B cell (primary cell): ENCODE measurements at regions not wholly inside any gene's neighbourhood (a gene's known extent, or its start where the extent isn't known, plus 50 kb on each side); places are given as distances from the start of the nearest gene placed in this dataset.

Source experiments
- ATAC-seq: fragments of 200-7000 bp; cut with Tn5 transposase; one replicate; pipeline ENCODE4 v1.10.0; 2021; ENCODE audit warnings: low read depth, mild to moderate bottlenecking, moderate number of reproducible peaks, moderate library complexity
- CTCF ChIA-PET: fragments of 350-600 bp; sonication (Branson Sonifier 250); formaldehyde crosslinking; loops from one replicate; lab custom pipeline; 2021; ENCODE audit warnings: antibody characterized with exemption, inconsistent platforms; lab: Charles Lee
- POLR2A ChIA-PET: fragments of 350-600 bp; sonication (Branson Sonifier 250); formaldehyde crosslinking; loops from one replicate; lab custom pipeline; 2021; ENCODE audit warnings: antibody characterized with exemption; lab: Charles Lee
- DNase-seq: peaks from one replicate; pipeline ENCODE4 v3.0.0; 2013
- H2AFZ ChIP-seq: 2 replicates; pipeline ENCODE4 v1.6.1; 2012; ENCODE audit warnings: mild to moderate bottlenecking, low read depth, low read length; ENCODE audit not compliant: insufficient read depth, poor library complexity, severe bottlenecking
- H3K27ac ChIP-seq, 2 donors: 1 replicate in 1 of 2; 2 replicates in 1 of 2; pipeline ENCODE4 v1.5.1; 2012 to 2013; ENCODE audit warnings: low read length in 2 of 2, mild to moderate bottlenecking in 2 of 2, moderate library complexity in 1 of 2
- H3K27me3 ChIP-seq, 4 experiments: fragments of 200-600 bp in 1 of 4; sonication (generic) in 1 of 4; replicated peaks in 1 of 4; 1 replicate in 2 of 4; 2 replicates in 2 of 4; pipeline versions ENCODE4 v1.6.1 to v1.7.0; 2013 to 2016; ENCODE audit warnings: low read length in 3 of 4, mild to moderate bottlenecking in 2 of 4, mixed read lengths in 1 of 4, moderate library complexity in 1 of 4; ENCODE audit not compliant: insufficient read depth in 4 of 4, control insufficient read depth in 3 of 4; ENCODE audit errors: control extremely low read depth in 1 of 4
- H3K36me3 ChIP-seq, 2 experiments: replicated peaks in 1 of 2; 1 replicate in 1 of 2; 2 replicates in 1 of 2; pipeline versions ENCODE4 v1.6.1 to v1.7.1; 2013; ENCODE audit warnings: low read length in 1 of 2; ENCODE audit not compliant: insufficient read depth in 2 of 2, control insufficient read depth in 1 of 2; ENCODE audit errors: control extremely low read depth in 1 of 2, extremely low read depth in 1 of 2
- H3K4me1 ChIP-seq, 2 donors: fragments of 200-600 bp in 1 of 2; sonication (generic) in 1 of 2; 1 replicate in 1 of 2; 2 replicates in 1 of 2; pipeline versions ENCODE4 v1.5.1 to v1.6.1; 2013 to 2017; ENCODE audit warnings: low read length in 2 of 2; ENCODE audit not compliant: control insufficient read depth in 2 of 2, insufficient read depth in 2 of 2
- H3K4me2 ChIP-seq: replicated peaks from 2 replicates; pipeline ENCODE3; 2012; ENCODE audit warnings: mild to moderate bottlenecking, low read depth, low read length; ENCODE audit not compliant: poor library complexity, severe bottlenecking
- H3K4me3 ChIP-seq, 5 experiments: fragments of 200-600 bp in 1 of 5; sonication (generic) in 1 of 5; 1 replicate in 3 of 5; 2 replicates in 2 of 5; pipeline versions ENCODE4 v1.5.1 to v1.7.0; 2011 to 2016; ENCODE audit warnings: low read length in 4 of 5, mild to moderate bottlenecking in 4 of 5, low read depth in 2 of 5, control low read depth in 1 of 5, moderate library complexity in 1 of 5; ENCODE audit not compliant: insufficient read depth in 1 of 5; ENCODE audit errors: control extremely low read depth in 1 of 5, extremely low read depth in 1 of 5
- H3K79me2 ChIP-seq: fragments of 200-600 bp; sonication (generic); one replicate; pipeline ENCODE4 v1.6.0; 2016; ENCODE audit warnings: low read length; ENCODE audit not compliant: control insufficient read depth, insufficient read depth
- H3K9ac ChIP-seq: fragments of 200-600 bp; sonication (generic); 2 replicates; pipeline ENCODE4 v1.6.1; 2017; ENCODE audit warnings: mild to moderate bottlenecking, low read length, moderate library complexity
- H3K9me3 ChIP-seq, 3 donors: one replicate each; pipeline versions ENCODE4 v1.6.1 to v1.7.1; 2013; ENCODE audit warnings: low read length in 2 of 3; ENCODE audit not compliant: control insufficient read depth in 2 of 3, insufficient read depth in 1 of 3; ENCODE audit errors: control extremely low read depth in 1 of 3
- H4K20me1 ChIP-seq: 2 replicates; pipeline ENCODE4 v1.6.0; 2012; ENCODE audit warnings: mild to moderate bottlenecking, low read length; ENCODE audit not compliant: insufficient read depth, control insufficient read depth, poor library complexity, severe bottlenecking
- H3K27ac Mint-ChIP-seq: one replicate; pipeline ENCODE4 v1.8.0; 2021; ENCODE audit warnings: mixed read lengths
- H3K27me3 Mint-ChIP-seq: one replicate; pipeline ENCODE4 v1.8.0; 2021; ENCODE audit warnings: mixed read lengths
- H3K4me1 Mint-ChIP-seq: one replicate; pipeline ENCODE4 v1.8.0; 2021; ENCODE audit warnings: mixed read lengths
- H3K4me3 Mint-ChIP-seq: one replicate; pipeline ENCODE4 v1.8.0; 2021; ENCODE audit warnings: mixed read lengths
- H3K9me3 Mint-ChIP-seq: one replicate; pipeline ENCODE4 v1.8.0; 2022; ENCODE audit warnings: mixed read lengths; ENCODE audit not compliant: insufficient read depth
- CTCF ChIP-seq: fragments of 200-600 bp; IDR thresholded peaks from one replicate; pipeline ENCODE4 v1.8.0; 2022; ENCODE audit warnings: antibody characterized with exemption, mild to moderate bottlenecking
- EZH2 ChIP-seq: IDR thresholded peaks from 2 replicates; pipeline ENCODE4 v1.6.1; 2012; ENCODE audit warnings: borderline replicate concordance, low read depth, mild to moderate bottlenecking, moderate library complexity, low read length; ENCODE audit not compliant: insufficient read depth, poor library complexity, severe bottlenecking
- WGBS: methylation state at CpG from one replicate; pipeline ENCODE4 v1.1.5; 2013; ENCODE audit warnings: missing lambda C conversion rate; ENCODE audit not compliant: insufficient coverage; 5-methylcytosine and 5-hydroxymethylcytosine counted together
- intact Hi-C: fragments of 100-400 bp; cut with micrococcal nuclease; formaldehyde crosslinking; loops from one replicate; pipeline ENCODE4 v1.10.0; 2022

GRCh38 chr14:85276979-85277228 is 253.0 kb upstream of the FLRT2 start:
- ChIA-PET CTCF (no interaction called here), POLR2A (no interaction called here)
- DNase-seq, result no peak
- H3K27ac ChIP-seq, result no peak overlapping the region
- TF ChIP-seq CTCF, result no peak
- TF ChIP-seq EZH2, result no peak
- Mint-ChIP-seq H3K4me1 (no peaks in the 10 kb centered on the region), H3K4me3 (no peak overlapping the region), H3K27ac (no peak overlapping the region), H3K9me3 (no peaks in the 10 kb centered on the region), H3K27me3 (no peaks in the 10 kb centered on the region)
- H3K36me3 ChIP-seq, result no peaks in the 10 kb centered on the region
- no CpG with 5 or more reads among the region's 2 CpGs for WGBS
- no peak overlapping the region for H3K9ac ChIP-seq
- no peak overlapping the region for H3K4me3 ChIP-seq
- no peak overlapping the region for H2AFZ ChIP-seq
- intact Hi-C loops, result no loop called here
- H3K79me2 ChIP-seq, result no peaks in the 10 kb centered on the region
- H3K9me3 ChIP-seq, result peaks cover 0 to 3% (median 0%) of the 10 kb centered on the region in 3 donors
- no peaks in the 10 kb centered on the region for H3K27me3 ChIP-seq
- ATAC-seq, result no peak
- H4K20me1 ChIP-seq, result no peaks in the 10 kb centered on the region
- H3K4me1 ChIP-seq, result no peaks in the 10 kb centered on the region
- no peak overlapping the region for H3K4me2 ChIP-seq

- no peaks in the 10 kb centered on the region for H3K27me3 Mint-ChIP-seq
- no peaks in the 10 kb centered on the region for H3K36me3 ChIP-seq
- H3K4me3 Mint-ChIP-seq, result no peak overlapping the region
- H3K27ac ChIP-seq, result no peak overlapping the region
- intact Hi-C loops, result no loop called here
- no peak overlapping the region for H3K9ac ChIP-seq
- no peak overlapping the region for H2AFZ ChIP-seq
- ChIA-PET CTCF (no interaction called here), POLR2A (no interaction called here)
- no peaks in the 10 kb centered on the region for H3K9me3 Mint-ChIP-seq
- DNase-seq, result no peak
- no peak overlapping the region for H3K4me2 ChIP-seq
- no peaks in the 10 kb centered on the region for H3K27me3 ChIP-seq
- WGBS, result no CpG with 5 or more reads among the region's 1 CpG
- TF ChIP-seq CTCF (no peak), EZH2 (no peak)
- H3K4me3 ChIP-seq, result no peak overlapping the region
- H3K27ac Mint-ChIP-seq, result no peak overlapping the region
- no peak for ATAC-seq
- peaks cover 0 to 3% (median 0%) of the 10 kb centered on the region in 3 donors for H3K9me3 ChIP-seq
- H3K4me1 Mint-ChIP-seq, result no peaks in the 10 kb centered on the region
- H4K20me1 ChIP-seq, result no peaks in the 10 kb centered on the region
- no peaks in the 10 kb centered on the region for H3K79me2 ChIP-seq
- no peaks in the 10 kb centered on the region for H3K4me1 ChIP-seq
Observed at GRCh38 chr14:85279407-85279806, 250.5 kb upstream of the FLRT2 start.
